Peyer's patch (tissue), 4 donors: ENCODE measurements at regions not wholly inside any gene's neighbourhood (a gene's known extent, or its start where the extent isn't known, plus 50 kb on each side); places are given as distances from the start of the nearest gene placed in this dataset.

Source experiments
- POLR2A ChIP-seq, 2 donors: fragments of 450-650 bp; IDR thresholded peaks; one replicate each; pipeline ENCODE4 v1.5.1; 2017; ENCODE audit warnings: antibody characterized with exemption in 2 of 2, mild to moderate bottlenecking in 2 of 2, moderate library complexity in 2 of 2
- TF ChIP-seq, protein P1 (sequence below), 6 experiments: fragments of 450-650 bp in 4 of 6; fragments of 200-600 bp in 2 of 6; sonication (generic) in 1 of 6; IDR thresholded peaks; one replicate each; pipeline ENCODE4 v1.5.1; 2017 to 2019; ENCODE audit warnings: antibody characterized with exemption in 6 of 6, mild to moderate bottlenecking in 3 of 6, moderate library complexity in 1 of 6

DNA sequence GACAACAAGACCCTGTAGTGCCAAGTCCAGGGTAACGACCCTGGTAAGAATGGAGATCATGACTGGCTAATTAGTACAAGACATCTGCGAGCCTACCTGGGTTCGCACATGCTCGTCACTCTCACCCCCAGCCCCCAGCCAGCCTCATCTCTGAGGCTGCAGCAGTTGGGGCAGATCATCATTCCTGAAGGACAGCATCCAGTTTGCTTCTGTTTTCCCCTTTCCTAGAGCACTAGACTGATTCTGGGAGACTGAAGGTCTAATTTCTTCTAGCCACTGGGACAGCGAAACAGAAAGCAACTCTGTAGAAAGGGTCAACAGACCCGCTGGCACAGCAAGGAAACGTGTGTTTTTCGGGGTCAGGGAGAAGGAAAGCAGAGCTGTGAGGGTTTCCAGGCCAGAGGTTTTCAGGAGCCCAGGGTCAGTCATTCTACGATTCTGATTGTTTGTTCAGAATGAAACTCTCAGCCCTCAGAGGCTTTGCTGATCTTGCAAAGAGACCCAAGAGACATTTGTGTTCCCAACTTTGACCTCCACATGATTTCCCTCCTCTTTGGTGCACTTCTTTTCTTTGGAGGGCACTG is 343.1 kb upstream of the NOCT start:
- TF ChIP-seq, protein P1, sequence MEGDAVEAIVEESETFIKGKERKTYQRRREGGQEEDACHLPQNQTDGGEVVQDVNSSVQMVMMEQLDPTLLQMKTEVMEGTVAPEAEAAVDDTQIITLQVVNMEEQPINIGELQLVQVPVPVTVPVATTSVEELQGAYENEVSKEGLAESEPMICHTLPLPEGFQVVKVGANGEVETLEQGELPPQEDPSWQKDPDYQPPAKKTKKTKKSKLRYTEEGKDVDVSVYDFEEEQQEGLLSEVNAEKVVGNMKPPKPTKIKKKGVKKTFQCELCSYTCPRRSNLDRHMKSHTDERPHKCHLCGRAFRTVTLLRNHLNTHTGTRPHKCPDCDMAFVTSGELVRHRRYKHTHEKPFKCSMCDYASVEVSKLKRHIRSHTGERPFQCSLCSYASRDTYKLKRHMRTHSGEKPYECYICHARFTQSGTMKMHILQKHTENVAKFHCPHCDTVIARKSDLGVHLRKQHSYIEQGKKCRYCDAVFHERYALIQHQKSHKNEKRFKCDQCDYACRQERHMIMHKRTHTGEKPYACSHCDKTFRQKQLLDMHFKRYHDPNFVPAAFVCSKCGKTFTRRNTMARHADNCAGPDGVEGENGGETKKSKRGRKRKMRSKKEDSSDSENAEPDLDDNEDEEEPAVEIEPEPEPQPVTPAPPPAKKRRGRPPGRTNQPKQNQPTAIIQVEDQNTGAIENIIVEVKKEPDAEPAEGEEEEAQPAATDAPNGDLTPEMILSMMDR (IDR thresholded peaks at IDR 0.05): no peak
- no peak for TF ChIP-seq POLR2A (IDR thresholded peaks at IDR 0.05)
